ENCODE measurements at regions not wholly inside any gene's neighbourhood (a gene's known extent, or its start where the extent isn't known, plus 50 kb on each side); places are given as distances from the start of the nearest gene placed in this dataset.

DNA sequence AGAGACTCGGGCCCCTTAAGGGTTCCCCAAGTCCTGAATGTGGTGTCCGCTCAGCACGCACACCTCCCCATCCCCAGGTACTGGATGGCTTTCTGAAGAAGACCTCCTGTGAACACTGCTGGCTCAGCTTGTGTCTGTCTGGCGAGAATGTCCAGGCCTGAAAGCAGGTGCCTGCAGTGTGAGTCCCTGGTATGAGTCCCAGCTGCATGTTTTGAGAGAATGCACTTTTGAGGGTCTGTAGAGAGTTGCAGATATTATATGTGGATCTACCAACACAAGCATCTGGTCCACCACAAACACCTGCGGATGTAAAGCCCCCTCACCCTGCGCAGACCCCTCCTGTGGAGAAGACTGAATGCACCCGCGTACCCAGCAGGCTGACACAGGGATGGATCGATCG lies 1308.9 kb downstream of the TBC1D22A start:
- TF ChIP-seq, protein P1, sequence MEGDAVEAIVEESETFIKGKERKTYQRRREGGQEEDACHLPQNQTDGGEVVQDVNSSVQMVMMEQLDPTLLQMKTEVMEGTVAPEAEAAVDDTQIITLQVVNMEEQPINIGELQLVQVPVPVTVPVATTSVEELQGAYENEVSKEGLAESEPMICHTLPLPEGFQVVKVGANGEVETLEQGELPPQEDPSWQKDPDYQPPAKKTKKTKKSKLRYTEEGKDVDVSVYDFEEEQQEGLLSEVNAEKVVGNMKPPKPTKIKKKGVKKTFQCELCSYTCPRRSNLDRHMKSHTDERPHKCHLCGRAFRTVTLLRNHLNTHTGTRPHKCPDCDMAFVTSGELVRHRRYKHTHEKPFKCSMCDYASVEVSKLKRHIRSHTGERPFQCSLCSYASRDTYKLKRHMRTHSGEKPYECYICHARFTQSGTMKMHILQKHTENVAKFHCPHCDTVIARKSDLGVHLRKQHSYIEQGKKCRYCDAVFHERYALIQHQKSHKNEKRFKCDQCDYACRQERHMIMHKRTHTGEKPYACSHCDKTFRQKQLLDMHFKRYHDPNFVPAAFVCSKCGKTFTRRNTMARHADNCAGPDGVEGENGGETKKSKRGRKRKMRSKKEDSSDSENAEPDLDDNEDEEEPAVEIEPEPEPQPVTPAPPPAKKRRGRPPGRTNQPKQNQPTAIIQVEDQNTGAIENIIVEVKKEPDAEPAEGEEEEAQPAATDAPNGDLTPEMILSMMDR (IDR thresholded peaks at IDR 0.05): no peak
- Mint-ChIP-seq H3K27me3 (ENCODE audit: insufficient read depth) (peaks cover 1% of the 10 kb centered on the region; the same call in 1 of the 2 replicates), H3K4me3 (no peak overlapping the region), H3K4me1 (ENCODE audit: low read depth) (no peaks in the 10 kb centered on the region), H3K36me3 (ENCODE audit: low read depth) (peaks cover 5% of the 10 kb centered on the region; the same call in 1 of the 2 replicates), H3K27ac (no peak overlapping the region), H3K9me3 (peaks cover 85% of the 10 kb centered on the region)
- no peak for DNase-seq

DNA sequence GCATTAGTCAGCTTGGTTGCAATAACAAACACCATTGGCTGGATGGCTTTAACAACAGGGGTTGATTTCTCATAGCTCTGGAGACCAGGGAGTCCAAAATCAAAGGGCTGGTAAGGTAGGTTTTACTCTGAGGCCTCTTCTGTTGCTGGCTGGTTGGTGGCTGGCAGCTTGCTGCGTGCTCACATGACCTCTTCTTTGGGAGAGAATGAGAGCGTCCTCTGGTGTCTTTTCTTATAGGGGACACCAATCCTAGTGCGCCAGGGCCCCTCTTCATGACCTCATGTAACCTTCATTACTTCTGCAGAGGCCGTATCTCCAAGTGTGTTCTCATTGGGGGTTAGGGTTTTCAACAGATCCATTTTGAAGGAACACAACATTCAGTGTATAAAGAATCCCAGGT lies 1308.3 kb downstream of the TBC1D22A start:
- no peak for DNase-seq
- Mint-ChIP-seq H3K36me3 (ENCODE audit: low read depth) (peaks cover 5% of the 10 kb centered on the region; the same call in 1 of the 2 replicates), H3K27me3 (ENCODE audit: insufficient read depth) (peaks cover 1% of the 10 kb centered on the region; the same call in 1 of the 2 replicates), H3K4me1 (ENCODE audit: low read depth) (no peaks in the 10 kb centered on the region), H3K9me3 (peaks cover 82% of the 10 kb centered on the region), H3K4me3 (no peak overlapping the region), H3K27ac (no peak overlapping the region)
- TF ChIP-seq, protein P1 (IDR thresholded peaks at IDR 0.05): no peak

DNA sequence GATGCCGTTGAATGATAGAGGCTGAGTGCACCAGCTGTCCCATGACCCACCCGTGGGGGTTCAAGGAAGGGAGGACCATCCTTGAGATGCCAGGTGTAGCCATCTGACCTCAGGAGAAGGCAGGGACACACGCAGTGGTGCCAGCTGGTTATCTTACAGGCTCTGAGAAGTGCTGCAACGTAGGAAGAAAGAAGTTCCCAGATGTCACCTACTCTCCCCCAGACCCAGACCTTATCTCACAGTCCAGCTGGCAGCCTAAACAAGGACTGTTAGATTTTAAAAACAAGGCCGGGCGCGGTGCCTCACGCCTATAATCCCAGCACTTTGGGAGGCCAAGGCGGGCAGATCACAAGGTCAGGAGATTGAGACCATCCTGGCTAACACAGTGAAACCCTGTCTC lies 1307.6 kb downstream of the TBC1D22A start:
- DNase-seq: no peak
- no peaks in the 10 kb centered on the region for H3K4me1 Mint-ChIP-seq (ENCODE audit: low read depth)
- H3K27ac Mint-ChIP-seq: no peak overlapping the region
- TF ChIP-seq, protein P1 (IDR thresholded peaks at IDR 0.05): no peak
- H3K4me3 Mint-ChIP-seq: no peak overlapping the region
- H3K9me3 Mint-ChIP-seq: peaks cover 82% of the 10 kb centered on the region
- H3K27me3 Mint-ChIP-seq (ENCODE audit: insufficient read depth): peaks cover 1% of the 10 kb centered on the region; the same call in 1 of the 2 replicates
- H3K36me3 Mint-ChIP-seq (ENCODE audit: low read depth): peaks cover 6% of the 10 kb centered on the region

DNA sequence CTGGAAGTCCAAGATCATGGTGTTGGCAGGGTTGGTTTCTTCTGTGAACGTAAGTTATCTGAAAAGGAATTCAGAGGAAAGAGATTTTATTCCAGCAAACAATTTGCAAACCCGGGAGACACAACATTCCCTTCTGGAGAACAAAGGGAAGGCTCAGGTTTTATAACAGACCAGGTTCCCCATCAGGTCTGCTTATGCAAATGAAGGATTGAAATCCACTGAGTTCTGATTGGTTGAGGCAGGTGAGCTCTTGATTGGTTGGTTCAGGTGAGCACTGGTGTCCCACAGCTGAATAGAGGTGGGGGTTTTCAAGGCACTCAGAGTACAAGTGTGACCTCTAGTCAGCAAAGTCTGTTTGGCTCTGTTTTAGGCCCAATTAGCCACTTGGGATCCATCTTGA lies 1306.8 kb downstream of the TBC1D22A start:
- Mint-ChIP-seq H3K4me1 (ENCODE audit: low read depth) (no peaks in the 10 kb centered on the region), H3K27ac (no peak overlapping the region), H3K27me3 (ENCODE audit: insufficient read depth) (peaks cover 1% of the 10 kb centered on the region; the same call in 1 of the 2 replicates), H3K9me3 (peaks cover 83% of the 10 kb centered on the region), H3K4me3 (no peak overlapping the region), H3K36me3 (ENCODE audit: low read depth) (peaks cover 14% of the 10 kb centered on the region)
- no peak for DNase-seq
- TF ChIP-seq, protein P1 (IDR thresholded peaks at IDR 0.05): no peak

DNA sequence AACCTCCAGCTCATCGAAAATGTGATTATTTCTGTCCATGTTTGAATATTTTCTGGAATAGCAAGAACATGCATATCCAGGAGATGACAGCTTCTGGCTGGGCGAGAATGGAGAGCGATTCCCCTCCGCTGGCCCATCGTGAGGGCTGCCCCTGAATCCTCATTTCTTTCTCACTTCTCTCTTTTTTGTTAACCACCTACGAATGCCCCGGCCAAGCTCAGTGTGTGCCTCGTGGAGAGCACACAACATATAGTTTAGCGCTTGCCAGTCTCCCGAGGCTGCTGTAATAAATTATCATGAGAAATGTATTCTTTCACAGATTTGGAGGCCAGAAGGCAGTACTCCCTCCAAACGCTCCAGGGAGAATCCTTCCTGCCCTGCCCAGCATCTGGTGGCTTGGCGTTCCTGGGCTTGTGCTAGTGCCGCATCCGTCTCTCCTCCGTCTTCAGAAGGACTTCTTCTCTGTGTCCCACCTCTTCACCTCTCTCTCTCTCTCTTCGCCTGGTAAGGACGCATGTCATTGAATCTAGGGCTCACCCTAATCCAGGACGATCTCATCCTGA lies 1306.0 kb downstream of the TBC1D22A start:
- no peak overlapping the region for H3K27ac Mint-ChIP-seq
- H3K36me3 Mint-ChIP-seq (ENCODE audit: low read depth): peaks cover 14% of the 10 kb centered on the region
- no peak for DNase-seq
- peaks cover 83% of the 10 kb centered on the region for H3K9me3 Mint-ChIP-seq
- no peaks in the 10 kb centered on the region for H3K4me1 Mint-ChIP-seq (ENCODE audit: low read depth)
- no peak overlapping the region for H3K4me3 Mint-ChIP-seq
- peaks cover 1% of the 10 kb centered on the region; the same call in 1 of the 2 replicates for H3K27me3 Mint-ChIP-seq (ENCODE audit: insufficient read depth)
- TF ChIP-seq, protein P1 (IDR thresholded peaks at IDR 0.05): no peak
